22Rv1 (cell line): ENCODE measurements at regions not wholly inside any gene's neighbourhood (a gene's known extent, or its start where the extent isn't known, plus 50 kb on each side); places are given as distances from the start of the nearest gene placed in this dataset.

Experiments
- CTCF ChIP-seq: fragments of 450-650 bp; IDR thresholded peaks from 2 replicates; pipeline ENCODE4 v1.5.1; 2017; ENCODE audit warnings: mild to moderate bottlenecking
- ZFX ChIP-seq: fragments of 450-650 bp; IDR thresholded peaks from 2 replicates; pipeline ENCODE4 v1.6.1; 2017; ENCODE audit warnings: antibody characterized with exemption, borderline replicate concordance

GRCh38 chr10:109556399-109556798 is 366.9 kb downstream of the XPNPEP1 start:
- TF ChIP-seq CTCF (no peak), ZFX (no peak)
